ENCODE measurements at regions not wholly inside any gene's neighbourhood (a gene's known extent, or its start where the extent isn't known, plus 50 kb on each side); places are given as distances from the start of the nearest gene placed in this dataset.

- ChIA-PET RAD21 (ENCODE audit: unreplicated experiment) (no interaction called here), POLR2A (no interaction called here), SMC1A (ENCODE audit: uncharacterized antibody, unreplicated experiment) (no interaction called here), CTCF (no interaction called here)
- TF ChIP-seq NR2C2 (IDR thresholded peaks at IDR 0.05; ENCODE audit: borderline replicate concordance, control insufficient read depth, insufficient read length, low read depth), result no peak
- TF ChIP-seq SPI1 (IDR thresholded peaks at IDR 0.05; ENCODE audit: borderline replicate concordance, insufficient read depth, low read depth, low read length), result no peak
- no peak for TF ChIP-seq PRDM15 (CRISPR knock-in tag; IDR thresholded peaks at IDR 0.05)
- H3K9me3 ChIP-seq (replicated peaks; ENCODE audit: control insufficient read depth, insufficient read depth, low read length), result no peaks in the 10 kb centered on the region
- H3K4me1 ChIP-seq (ENCODE audit: control insufficient read depth, insufficient read depth, low read length), result no peaks in the 10 kb centered on the region
- ATAC-seq (no peak), DNase-seq (ENCODE audit: low read depth, low spot score) (no peak), FAIRE-seq (no peak)
- no peak overlapping the region for H3K4me3 ChIP-seq
- H2AFZ ChIP-seq (ENCODE audit: control insufficient read depth, low read depth, low read length), result no peak overlapping the region
- WGBS (ENCODE audit: insufficient coverage, insufficient replicate concordance, low lambda C conversion rate, missing lambda C conversion rate), result 0% methylated on average over 3 of the region's 3 CpGs
- intact Hi-C loops (cut with micrococcal nuclease; ENCODE audit: unreplicated experiment) (no loop called here), in situ Hi-C loops (cut with MboI) (no loop called here)
- H3K4me2 ChIP-seq (ENCODE audit: control insufficient read depth, insufficient read depth), result no peak overlapping the region
- no peaks in the 10 kb centered on the region for H4K20me1 ChIP-seq (ENCODE audit: control insufficient read depth, insufficient read depth)
- no peaks in the 10 kb centered on the region for H3K79me2 ChIP-seq (ENCODE audit: control insufficient read depth, insufficient read depth, low read length)
- BruUV-seq (replicated peaks), result no TSS peak
- no peak overlapping the region for H3K27ac ChIP-seq (ENCODE audit: control insufficient read depth, insufficient read depth)
- H3K9ac ChIP-seq (ENCODE audit: control insufficient read depth, insufficient read depth, low read length), result no peak overlapping the region
- H3K36me3 ChIP-seq (ENCODE audit: control insufficient read depth in 2 of 2, insufficient read depth in 2 of 2, low read length in 1 of 2), result no peaks in the 10 kb centered on the region
- no peaks in the 10 kb centered on the region for H3K27me3 ChIP-seq (replicated peaks in 1 of 2; ENCODE audit: control insufficient read depth in 2 of 2, insufficient read depth in 2 of 2, low read length in 1 of 2)
Measured at GRCh38 chr18:30245766-30246455, 796.6 kb downstream of the DSC3 start.

- H3K36me3 ChIP-seq (ENCODE audit: control insufficient read depth in 2 of 2, insufficient read depth in 2 of 2, low read length in 1 of 2), result no peaks in the 10 kb centered on the region
- POLR2A ChIA-PET, result no interaction called here
- BruUV-seq (replicated peaks), result no TSS peak
- FAIRE-seq (no peak), ATAC-seq (no peak), DNase-seq (ENCODE audit: low read depth, low spot score) (no peak)
- CTCF ChIA-PET, result no interaction called here
- SMC1A ChIA-PET (ENCODE audit: uncharacterized antibody, unreplicated experiment), result no interaction called here
- no peaks in the 10 kb centered on the region for H3K79me2 ChIP-seq (ENCODE audit: control insufficient read depth, insufficient read depth, low read length)
- H3K4me3 ChIP-seq, result no peak overlapping the region
- RAD21 ChIA-PET (ENCODE audit: unreplicated experiment), result no interaction called here
- in situ Hi-C loops (cut with MboI), result no loop called here
- no peak overlapping the region for H3K4me2 ChIP-seq (ENCODE audit: control insufficient read depth, insufficient read depth)
- H2AFZ ChIP-seq (ENCODE audit: control insufficient read depth, low read depth, low read length), result no peak overlapping the region
- no peaks in the 10 kb centered on the region for H4K20me1 ChIP-seq (ENCODE audit: control insufficient read depth, insufficient read depth)
- no peaks in the 10 kb centered on the region for H3K4me1 ChIP-seq (ENCODE audit: control insufficient read depth, insufficient read depth, low read length)
- H3K27ac ChIP-seq (ENCODE audit: control insufficient read depth, insufficient read depth), result no peak overlapping the region
- no peak overlapping the region for H3K9ac ChIP-seq (ENCODE audit: control insufficient read depth, insufficient read depth, low read length)
- intact Hi-C loops (cut with micrococcal nuclease; ENCODE audit: unreplicated experiment), result no loop called here
- no peaks in the 10 kb centered on the region for H3K9me3 ChIP-seq (replicated peaks; ENCODE audit: control insufficient read depth, insufficient read depth, low read length)
- H3K27me3 ChIP-seq (replicated peaks in 1 of 2; ENCODE audit: control insufficient read depth in 2 of 2, insufficient read depth in 2 of 2, low read length in 1 of 2), result no peaks in the 10 kb centered on the region
- no peak for TF ChIP-seq SMC3 (IDR thresholded peaks at IDR 0.05; ENCODE audit: borderline replicate concordance, low read length)
- TF ChIP-seq FOS (IDR thresholded peaks at IDR 0.05; ENCODE audit: borderline replicate concordance, extremely low read depth, insufficient read length), result no peak
- TF ChIP-seq BCL11A (IDR thresholded peaks at IDR 0.05; ENCODE audit: low read depth, low read length), result no peak
- no peak for TF ChIP-seq EP300 (IDR thresholded peaks at IDR 0.05; ENCODE audit: borderline replicate concordance in 1 of 2, control insufficient read depth in 1 of 2, low read depth in 2 of 2, low read length in 2 of 2)
- no peak for TF ChIP-seq MTA2 (IDR thresholded peaks at IDR 0.05; ENCODE audit: low read depth)
- no peak for TF ChIP-seq RCOR1 (conservative IDR thresholded peaks at IDR 0.05; ENCODE audit: low read depth, low read length)
- no peak for TF ChIP-seq POLR2AphosphoS5 (IDR thresholded peaks at IDR 0.05; ENCODE audit: low read length)
- TF ChIP-seq, protein P1, sequence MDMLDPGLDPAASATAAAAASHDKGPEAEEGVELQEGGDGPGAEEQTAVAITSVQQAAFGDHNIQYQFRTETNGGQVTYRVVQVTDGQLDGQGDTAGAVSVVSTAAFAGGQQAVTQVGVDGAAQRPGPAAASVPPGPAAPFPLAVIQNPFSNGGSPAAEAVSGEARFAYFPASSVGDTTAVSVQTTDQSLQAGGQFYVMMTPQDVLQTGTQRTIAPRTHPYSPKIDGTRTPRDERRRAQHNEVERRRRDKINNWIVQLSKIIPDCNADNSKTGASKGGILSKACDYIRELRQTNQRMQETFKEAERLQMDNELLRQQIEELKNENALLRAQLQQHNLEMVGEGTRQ (IDR thresholded peaks at IDR 0.05; ENCODE audit: borderline replicate concordance, low read depth, low read length), result no peak
- no peak for TF ChIP-seq CBX3 (IDR thresholded peaks at IDR 0.05; ENCODE audit: borderline replicate concordance, low read depth)
- no peak for TF ChIP-seq CHD2 (IDR thresholded peaks at IDR 0.05; ENCODE audit: borderline replicate concordance, low read depth, low read length)
- no peak for TF ChIP-seq RAD21 (IDR thresholded peaks at IDR 0.05; ENCODE audit: insufficient read depth, low read depth, low read length)
Measured at GRCh38 chr18:30234755-30235154, 807.8 kb downstream of the DSC3 start.
